Mononuclear cell (primary cell): ENCODE measurements at regions not wholly inside any gene's neighbourhood (a gene's known extent, or its start where the extent isn't known, plus 50 kb on each side); places are given as distances from the start of the nearest gene placed in this dataset.

ENCODE experiments used
- H3K27me3 ChIP-seq: 2 replicates; pipeline ENCODE4 v1.6.0; 2011; ENCODE audit warnings: low read length, control low read depth; ENCODE audit not compliant: insufficient read depth
- H3K4me1 ChIP-seq: 2 replicates; pipeline ENCODE4 v1.5.1; 2011; ENCODE audit warnings: mild to moderate bottlenecking, low read length, control low read depth; ENCODE audit not compliant: insufficient read depth
- H3K4me3 ChIP-seq: 2 replicates; pipeline ENCODE4 v1.5.1; 2011; ENCODE audit warnings: mild to moderate bottlenecking, low read length, moderate library complexity
- H3K9me3 ChIP-seq: 2 replicates; pipeline ENCODE4 v1.5.1; 2011; ENCODE audit warnings: low read depth, mild to moderate bottlenecking, control low read depth, low read length

- no peaks in the 10 kb centered on the region for H3K4me1 ChIP-seq
- H3K27me3 ChIP-seq = no peaks in the 10 kb centered on the region
- no peaks in the 10 kb centered on the region for H3K9me3 ChIP-seq
Observed at GRCh38 chr5:165296401-165297130, 1791.1 kb downstream of the MAT2B start.

GRCh38 chr5:165304193-165304827, 1798.9 kb downstream of the MAT2B start:
- Histone ChIP-seq H3K4me3 (no peak overlapping the region), H3K9me3 (no peaks in the 10 kb centered on the region), H3K4me1 (no peaks in the 10 kb centered on the region), H3K27me3 (no peaks in the 10 kb centered on the region)

More at GRCh38 chr5:165296401-165297130, 1791.1 kb downstream of the MAT2B start:
- H3K4me3 ChIP-seq = no peak overlapping the region

GRCh38 chr5:165305596-165305995, 1800.2 kb downstream of the MAT2B start:
- Histone ChIP-seq H3K27me3 (no peaks in the 10 kb centered on the region), H3K9me3 (no peaks in the 10 kb centered on the region), H3K4me1 (no peaks in the 10 kb centered on the region), H3K4me3 (no peak overlapping the region)

DNA sequence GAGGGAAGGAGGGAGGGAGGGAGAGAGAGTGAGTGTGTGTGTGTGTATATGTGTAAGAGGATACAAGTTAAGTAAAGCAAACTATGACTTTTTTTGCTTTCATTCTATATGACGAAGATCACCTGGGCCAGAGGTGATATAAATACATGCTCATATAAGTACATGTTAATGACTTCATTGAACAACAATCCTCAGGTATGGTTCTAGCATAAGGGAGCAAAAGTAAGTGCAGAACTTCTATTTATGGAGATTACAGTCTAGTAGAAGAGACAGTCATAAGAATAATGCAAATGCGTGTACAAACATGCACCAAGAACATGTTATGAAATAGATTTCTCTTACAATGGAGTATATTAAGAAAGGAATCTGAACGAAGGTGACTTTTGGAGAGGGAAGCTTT, 1804.0 kb downstream of the MAT2B start:
- H3K4me3 ChIP-seq = no peak overlapping the region
- H3K27me3 ChIP-seq = no peaks in the 10 kb centered on the region
- H3K4me1 ChIP-seq = no peaks in the 10 kb centered on the region

GRCh38 chr5:165310031-165310430, 1804.6 kb downstream of the MAT2B start:
- no peaks in the 10 kb centered on the region for H3K4me1 ChIP-seq
- no peaks in the 10 kb centered on the region for H3K9me3 ChIP-seq
- H3K4me3 ChIP-seq = no peak overlapping the region
- no peaks in the 10 kb centered on the region for H3K27me3 ChIP-seq

More for the DNA sequence above, 1804.0 kb downstream of the MAT2B start:
- no peaks in the 10 kb centered on the region for H3K9me3 ChIP-seq

DNA sequence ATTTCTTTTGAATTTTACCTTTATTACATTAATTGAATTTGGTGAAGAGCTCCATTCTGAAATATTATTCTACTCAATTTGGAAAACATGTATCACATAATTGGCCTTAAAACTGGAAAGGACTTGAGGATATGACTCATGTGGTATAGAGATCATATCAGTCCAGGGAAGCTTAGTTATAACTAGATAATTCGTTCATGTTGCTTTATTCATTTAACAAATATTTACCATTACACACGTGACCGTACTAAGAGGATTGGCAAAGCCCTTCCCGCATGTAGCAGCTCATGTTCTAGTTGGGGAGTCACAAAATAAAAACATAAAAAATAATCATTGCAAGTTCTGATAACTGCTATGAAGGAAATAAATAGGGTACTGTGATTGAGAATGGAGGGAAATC, 1816.5 kb downstream of the MAT2B start:
- no peaks in the 10 kb centered on the region for H3K4me1 ChIP-seq
- no peaks in the 10 kb centered on the region for H3K27me3 ChIP-seq
- H3K4me3 ChIP-seq = no peak overlapping the region
- peaks cover 5% of the 10 kb centered on the region for H3K9me3 ChIP-seq

DNA sequence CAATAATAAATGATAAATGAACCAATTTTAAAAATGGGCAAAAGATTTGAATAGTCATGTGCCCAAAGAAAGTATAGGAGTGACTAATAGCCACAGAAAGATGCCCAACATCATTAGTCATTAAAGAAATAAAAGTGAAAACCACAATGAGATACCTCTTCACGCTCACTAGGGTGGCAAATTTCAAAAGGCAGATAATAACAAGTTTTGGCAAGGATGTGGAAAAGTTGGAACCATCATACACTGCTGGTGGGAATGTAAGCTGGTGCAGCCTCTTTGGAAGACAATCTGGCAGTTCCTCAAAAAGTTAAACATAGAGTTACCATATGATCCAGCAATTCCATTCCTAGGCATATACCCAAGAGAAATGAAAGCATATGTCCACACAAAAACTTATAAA, 1819.8 kb downstream of the MAT2B start:
- Histone ChIP-seq H3K9me3 (no peaks in the 10 kb centered on the region), H3K27me3 (no peaks in the 10 kb centered on the region), H3K4me3 (no peak overlapping the region), H3K4me1 (no peaks in the 10 kb centered on the region)

GRCh38 chr5:165327631-165328030, 1822.2 kb downstream of the MAT2B start:
- no peaks in the 10 kb centered on the region for H3K9me3 ChIP-seq
- H3K4me1 ChIP-seq = no peaks in the 10 kb centered on the region
- no peak overlapping the region for H3K4me3 ChIP-seq
- H3K27me3 ChIP-seq = no peaks in the 10 kb centered on the region

DNA sequence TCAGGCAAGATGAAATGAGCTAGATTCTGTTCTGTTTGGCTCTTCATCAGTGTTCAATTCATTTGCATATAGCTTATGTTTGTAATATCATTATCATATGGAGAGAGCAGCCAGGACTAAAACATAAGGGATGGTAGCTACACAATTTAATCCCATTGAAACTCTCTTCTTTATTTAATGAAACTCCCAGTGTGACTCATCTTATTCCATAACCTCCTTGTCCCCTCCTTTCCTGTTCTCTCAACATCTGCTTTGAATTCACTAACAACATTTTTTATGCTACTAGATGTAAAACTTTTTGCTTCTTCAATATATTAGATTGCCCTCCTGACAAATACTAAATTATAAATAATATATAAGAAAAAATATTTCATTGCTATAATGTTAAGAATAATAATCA, 1823.4 kb downstream of the MAT2B start:
- no peaks in the 10 kb centered on the region for H3K27me3 ChIP-seq
- no peak overlapping the region for H3K4me3 ChIP-seq
- H3K4me1 ChIP-seq = no peaks in the 10 kb centered on the region
- H3K9me3 ChIP-seq = no peaks in the 10 kb centered on the region

GRCh38 chr5:165333623-165334022, 1828.2 kb downstream of the MAT2B start:
- H3K4me1 ChIP-seq = no peaks in the 10 kb centered on the region
- H3K27me3 ChIP-seq = no peaks in the 10 kb centered on the region
- H3K4me3 ChIP-seq = no peak overlapping the region
- no peaks in the 10 kb centered on the region for H3K9me3 ChIP-seq

GRCh38 chr5:165334201-165334600, 1828.8 kb downstream of the MAT2B start:
- H3K27me3 ChIP-seq = no peaks in the 10 kb centered on the region
- no peak overlapping the region for H3K4me3 ChIP-seq
- no peaks in the 10 kb centered on the region for H3K9me3 ChIP-seq
- H3K4me1 ChIP-seq = no peaks in the 10 kb centered on the region

DNA sequence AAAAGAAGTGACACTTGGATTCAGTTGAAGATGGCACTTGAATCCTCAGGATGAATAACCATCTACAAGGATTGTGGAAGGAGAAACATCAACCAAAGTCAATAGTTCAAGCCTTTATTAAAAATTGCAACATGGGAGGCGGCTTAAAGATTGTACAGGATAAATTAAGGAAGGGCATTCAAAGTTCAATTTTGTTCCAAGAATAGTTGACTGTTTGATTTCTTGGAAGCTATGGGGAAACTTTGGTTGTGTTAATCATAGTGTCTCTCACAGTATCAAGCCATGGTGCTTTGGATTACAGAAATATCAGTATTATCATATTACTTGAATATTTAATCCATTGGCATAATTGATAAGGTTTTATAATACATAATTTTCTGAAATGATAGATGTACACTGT, 1844.3 kb downstream of the MAT2B start:
- Histone ChIP-seq H3K4me3 (no peak overlapping the region), H3K4me1 (no peaks in the 10 kb centered on the region), H3K9me3 (no peaks in the 10 kb centered on the region), H3K27me3 (no peaks in the 10 kb centered on the region)

GRCh38 chr5:165351342-165351741, 1845.9 kb downstream of the MAT2B start:
- H3K4me1 ChIP-seq = no peaks in the 10 kb centered on the region
- no peaks in the 10 kb centered on the region for H3K27me3 ChIP-seq
- no peaks in the 10 kb centered on the region for H3K9me3 ChIP-seq
- no peak overlapping the region for H3K4me3 ChIP-seq

DNA sequence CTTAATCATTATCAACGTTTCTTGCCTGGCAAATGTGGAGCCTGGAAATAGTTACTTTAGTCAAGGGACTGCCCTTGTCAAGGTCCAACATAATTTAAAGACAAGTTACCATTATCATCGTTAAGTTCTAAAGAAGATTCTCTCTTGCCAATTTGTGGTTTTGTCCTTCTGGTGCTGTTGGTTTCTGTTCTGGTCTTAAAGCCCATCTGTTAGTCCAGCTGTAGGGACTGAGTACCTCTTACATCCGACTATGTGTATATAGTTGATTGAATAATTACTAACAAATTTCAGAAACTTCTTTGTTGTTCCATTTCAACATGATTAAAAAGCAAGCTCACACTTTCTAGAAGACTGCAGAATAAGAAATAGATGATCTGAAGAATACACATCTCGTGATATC, 1854.9 kb downstream of the MAT2B start:
- no peak overlapping the region for H3K4me3 ChIP-seq
- H3K9me3 ChIP-seq = no peaks in the 10 kb centered on the region
- H3K4me1 ChIP-seq = no peaks in the 10 kb centered on the region
- H3K27me3 ChIP-seq = no peaks in the 10 kb centered on the region

- Histone ChIP-seq H3K9me3 (no peaks in the 10 kb centered on the region), H3K4me3 (no peak overlapping the region), H3K27me3 (no peaks in the 10 kb centered on the region), H3K4me1 (no peaks in the 10 kb centered on the region)
Observed at GRCh38 chr5:165360784-165361542, 1855.5 kb downstream of the MAT2B start.
